ENCODE measurements at regions not wholly inside any gene's neighbourhood (a gene's known extent, or its start where the extent isn't known, plus 50 kb on each side); places are given as distances from the start of the nearest gene placed in this dataset.

DNA sequence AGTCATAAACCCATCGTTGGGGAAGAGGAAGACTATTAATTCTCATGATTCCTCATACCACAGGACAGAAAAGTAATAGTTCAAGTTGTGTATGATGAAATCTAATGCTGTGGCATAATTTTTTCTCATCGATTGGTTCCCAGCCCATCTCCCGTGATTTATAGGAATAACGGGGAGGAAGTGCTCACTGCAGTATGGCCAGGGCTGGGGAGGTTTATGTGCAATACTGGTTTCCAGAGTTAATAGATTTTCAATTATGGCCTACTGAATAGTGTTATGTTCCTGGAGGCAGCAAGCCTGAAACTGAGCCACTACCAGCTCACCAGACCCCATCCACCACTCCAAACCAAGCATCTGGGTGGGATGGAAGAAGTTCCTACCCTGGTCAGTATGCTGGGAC, 147.1 kb upstream of the NCAM1 start:
- TF ChIP-seq, protein P1, sequence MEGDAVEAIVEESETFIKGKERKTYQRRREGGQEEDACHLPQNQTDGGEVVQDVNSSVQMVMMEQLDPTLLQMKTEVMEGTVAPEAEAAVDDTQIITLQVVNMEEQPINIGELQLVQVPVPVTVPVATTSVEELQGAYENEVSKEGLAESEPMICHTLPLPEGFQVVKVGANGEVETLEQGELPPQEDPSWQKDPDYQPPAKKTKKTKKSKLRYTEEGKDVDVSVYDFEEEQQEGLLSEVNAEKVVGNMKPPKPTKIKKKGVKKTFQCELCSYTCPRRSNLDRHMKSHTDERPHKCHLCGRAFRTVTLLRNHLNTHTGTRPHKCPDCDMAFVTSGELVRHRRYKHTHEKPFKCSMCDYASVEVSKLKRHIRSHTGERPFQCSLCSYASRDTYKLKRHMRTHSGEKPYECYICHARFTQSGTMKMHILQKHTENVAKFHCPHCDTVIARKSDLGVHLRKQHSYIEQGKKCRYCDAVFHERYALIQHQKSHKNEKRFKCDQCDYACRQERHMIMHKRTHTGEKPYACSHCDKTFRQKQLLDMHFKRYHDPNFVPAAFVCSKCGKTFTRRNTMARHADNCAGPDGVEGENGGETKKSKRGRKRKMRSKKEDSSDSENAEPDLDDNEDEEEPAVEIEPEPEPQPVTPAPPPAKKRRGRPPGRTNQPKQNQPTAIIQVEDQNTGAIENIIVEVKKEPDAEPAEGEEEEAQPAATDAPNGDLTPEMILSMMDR (IDR thresholded peaks at IDR 0.05; ENCODE audit: insufficient read depth, low read depth, low read length, missing control alignments), result no peak
- H3K4me3 ChIP-seq (ENCODE audit: low read depth, low read length), result no peak overlapping the region
- no peak for DNase-seq (ENCODE audit: low read depth)

DNA sequence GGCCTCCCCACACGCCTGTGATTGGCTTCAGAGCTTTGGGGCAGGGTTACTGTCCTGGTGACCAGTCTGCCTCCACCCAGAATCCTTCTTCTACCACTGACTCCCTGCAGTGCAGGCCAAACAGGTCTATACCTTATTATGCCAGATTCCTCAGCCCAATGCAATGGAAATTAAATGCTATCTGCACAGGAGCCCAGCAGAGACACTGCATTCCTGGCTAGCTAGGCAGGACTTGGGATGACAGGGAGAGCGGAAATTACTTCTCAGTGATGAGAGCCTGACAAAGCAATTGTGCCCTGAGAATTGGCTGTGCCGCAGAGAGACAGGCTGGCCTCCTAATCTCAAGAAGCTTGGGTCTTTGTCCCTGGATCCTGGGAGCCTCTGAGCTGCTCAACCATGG, 143.8 kb upstream of the NCAM1 start:
- no peak for DNase-seq (ENCODE audit: low read depth)
- TF ChIP-seq, protein P1 (IDR thresholded peaks at IDR 0.05; ENCODE audit: insufficient read depth, low read depth, low read length, missing control alignments), result no peak
- H3K4me3 ChIP-seq (ENCODE audit: low read depth, low read length), result no peak overlapping the region

DNA sequence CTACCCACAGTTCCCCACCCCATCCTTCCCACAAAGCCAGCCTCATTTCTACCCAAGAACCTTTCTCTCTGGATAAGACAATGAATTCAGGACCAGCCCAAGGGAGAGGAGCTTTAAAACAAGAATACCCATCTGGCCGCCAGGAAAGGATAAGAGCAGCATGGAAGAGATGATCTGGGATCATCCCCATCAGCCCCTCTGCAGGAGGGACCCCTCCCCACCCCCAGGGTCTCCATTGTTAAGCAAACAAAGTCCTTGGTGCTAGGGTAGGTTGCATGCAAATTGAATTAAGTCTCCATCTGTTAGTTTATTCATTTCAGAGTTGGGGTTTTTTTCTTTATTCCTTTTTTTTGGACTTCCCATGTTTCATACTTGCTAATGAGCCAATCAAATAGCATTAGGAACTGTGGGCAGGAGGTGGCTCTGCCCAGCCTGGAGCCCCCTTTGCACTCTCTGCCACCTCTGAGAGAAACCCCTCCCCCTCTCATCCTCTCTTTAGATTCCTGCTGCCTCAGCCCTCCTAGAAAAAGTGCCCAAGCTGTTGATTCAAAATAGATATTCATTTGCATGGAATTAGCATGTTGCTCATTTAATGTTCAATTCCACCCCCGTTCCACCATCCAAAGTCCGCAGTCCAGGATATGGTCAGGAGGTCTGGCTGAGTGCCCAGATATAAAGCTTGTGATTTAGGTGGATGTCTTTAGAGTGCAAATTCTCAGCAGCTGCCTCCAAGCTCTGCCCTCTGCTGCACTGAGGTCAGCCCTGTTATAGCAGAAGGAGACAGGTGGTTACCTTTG, 138.5 kb upstream of the NCAM1 start:
- DNase-seq (ENCODE audit: low read depth), result no peak
- no peak overlapping the region for H3K4me3 ChIP-seq (ENCODE audit: low read depth, low read length)
- TF ChIP-seq, protein P1 (IDR thresholded peaks at IDR 0.05; ENCODE audit: insufficient read depth, low read depth, low read length, missing control alignments), result no peak

DNA sequence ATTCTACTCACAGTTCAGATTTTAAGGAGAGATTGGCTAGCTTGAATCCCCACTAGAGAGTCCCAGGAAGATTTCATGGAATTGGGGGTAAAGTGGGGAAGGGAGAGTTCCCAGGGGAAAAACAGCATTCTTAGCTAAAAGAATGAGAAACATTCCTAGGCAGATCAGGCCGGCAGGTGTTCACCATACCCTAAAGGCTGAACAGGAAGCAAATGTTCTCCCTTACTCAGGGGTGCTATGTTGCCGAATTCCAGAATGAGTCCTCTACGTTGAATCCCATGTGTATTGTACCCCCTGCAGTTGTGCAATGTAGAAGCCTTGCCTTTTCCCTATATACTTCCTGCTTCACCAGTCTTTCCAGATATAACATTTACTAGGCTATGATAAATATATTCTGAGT, 135.2 kb upstream of the NCAM1 start:
- no peak for DNase-seq (ENCODE audit: low read depth)
- no peak overlapping the region for H3K4me3 ChIP-seq (ENCODE audit: low read depth, low read length)
- TF ChIP-seq, protein P1 (IDR thresholded peaks at IDR 0.05; ENCODE audit: insufficient read depth, low read depth, low read length, missing control alignments), result no peak

DNA sequence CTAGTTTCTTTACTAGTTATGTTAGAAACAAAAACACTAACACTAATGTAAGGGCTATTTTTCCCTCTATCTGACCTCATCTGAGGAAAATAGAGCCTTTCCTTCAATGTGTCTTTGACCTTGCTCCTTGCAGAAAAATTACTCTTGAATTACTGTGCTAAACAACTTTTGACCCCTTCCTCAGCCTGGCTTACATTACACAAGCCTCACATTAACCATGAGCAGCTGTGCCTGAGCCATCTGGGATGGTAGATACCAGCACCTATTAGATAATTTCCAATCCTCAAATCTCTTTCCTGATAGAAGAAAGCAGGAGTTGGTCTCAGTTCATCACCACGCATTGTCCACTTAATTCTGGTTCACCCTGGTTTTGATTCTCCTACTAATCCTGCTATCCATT, 134.4 kb upstream of the NCAM1 start:
- DNase-seq (ENCODE audit: low read depth), result no peak

DNA sequence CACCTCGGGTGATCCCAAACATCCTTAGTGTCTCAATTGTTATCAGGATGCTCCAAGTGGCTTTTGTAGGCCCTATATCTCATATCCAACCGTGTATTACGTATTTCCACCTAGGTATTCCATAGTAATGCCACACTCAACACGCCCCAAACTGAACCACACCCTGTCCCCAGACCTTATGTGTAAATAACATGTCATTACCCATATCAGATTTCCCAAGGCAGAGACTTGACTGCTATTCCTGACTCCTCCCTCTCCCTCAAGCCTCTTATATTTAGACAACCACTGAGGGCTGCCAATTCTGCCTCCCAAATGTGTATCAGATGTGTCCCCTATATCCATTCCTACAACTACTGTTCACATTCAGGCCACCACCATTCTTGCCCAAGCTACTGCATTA, 132.8 kb upstream of the NCAM1 start:
- no peak overlapping the region for H3K4me3 ChIP-seq (ENCODE audit: low read depth, low read length)
- TF ChIP-seq, protein P1 (IDR thresholded peaks at IDR 0.05; ENCODE audit: insufficient read depth, low read depth, low read length, missing control alignments), result no peak
- DNase-seq (ENCODE audit: low read depth), result no peak

More for the DNA sequence above, 134.4 kb upstream of the NCAM1 start:
- TF ChIP-seq, protein P1 (IDR thresholded peaks at IDR 0.05; ENCODE audit: insufficient read depth, low read depth, low read length, missing control alignments), result no peak
- H3K4me3 ChIP-seq (ENCODE audit: low read depth, low read length), result no peak overlapping the region
